Cerebellar cortex (tissue), 1 donor: ENCODE measurements at regions not wholly inside any gene's neighbourhood (a gene's known extent, or its start where the extent isn't known, plus 50 kb on each side); places are given as distances from the start of the nearest gene placed in this dataset.

Source experiments
- DNase-seq: peaks from one replicate; pipeline ENCODE4 v3.0.0-alpha.2; 2015; ENCODE audit warnings: low spot score

- no peak for DNase-seq
These were observed 488.3 kb upstream of the GOLIM4 start for GRCh38 chr3:168583977-168584376.

GRCh38 chr3:168582503-168582902, 486.8 kb upstream of the GOLIM4 start:
- DNase-seq, result no peak

DNA sequence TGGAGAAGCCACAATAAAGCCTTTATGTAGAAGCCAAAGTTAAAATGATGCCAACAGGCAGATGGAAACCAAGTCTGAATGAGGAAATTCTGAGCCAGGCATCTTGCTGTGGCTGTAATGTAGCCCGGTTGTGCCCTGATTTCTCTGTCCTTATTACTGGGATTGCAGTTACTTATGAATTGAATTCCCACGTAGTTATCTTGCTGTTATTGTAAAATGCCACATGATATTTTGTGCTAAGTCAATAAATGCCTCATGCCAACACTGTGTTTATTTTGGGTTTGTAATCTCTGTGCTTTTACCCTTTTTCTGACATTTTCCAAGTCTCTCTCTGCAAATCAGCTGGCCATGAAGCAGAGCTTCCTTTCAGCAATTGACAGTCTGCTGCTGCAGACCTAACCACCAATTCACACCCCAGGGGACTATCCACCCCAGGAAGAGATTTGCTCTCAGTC, 486.1 kb upstream of the GOLIM4 start:
- peak; percentile 65 for DNase-seq

DNA sequence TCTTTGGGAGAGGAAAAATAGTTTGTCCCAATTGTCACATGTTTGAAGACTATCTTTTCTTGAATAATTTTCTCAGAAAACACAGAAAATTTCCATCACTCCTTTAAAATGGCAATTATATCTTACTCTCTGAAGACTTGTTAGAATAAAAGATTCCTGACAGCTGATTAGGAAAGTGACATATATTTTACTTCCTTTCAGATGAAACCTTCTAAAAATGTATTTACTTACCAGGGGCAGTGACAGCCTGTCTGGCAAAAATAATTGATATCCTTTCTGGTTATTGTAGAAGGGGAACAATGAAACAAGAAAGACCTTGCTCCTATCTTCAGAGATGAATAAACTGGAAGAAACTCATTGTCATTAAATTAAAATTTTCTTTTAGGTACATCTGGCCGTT, 483.3 kb upstream of the GOLIM4 start:
- no peak for DNase-seq

DNA sequence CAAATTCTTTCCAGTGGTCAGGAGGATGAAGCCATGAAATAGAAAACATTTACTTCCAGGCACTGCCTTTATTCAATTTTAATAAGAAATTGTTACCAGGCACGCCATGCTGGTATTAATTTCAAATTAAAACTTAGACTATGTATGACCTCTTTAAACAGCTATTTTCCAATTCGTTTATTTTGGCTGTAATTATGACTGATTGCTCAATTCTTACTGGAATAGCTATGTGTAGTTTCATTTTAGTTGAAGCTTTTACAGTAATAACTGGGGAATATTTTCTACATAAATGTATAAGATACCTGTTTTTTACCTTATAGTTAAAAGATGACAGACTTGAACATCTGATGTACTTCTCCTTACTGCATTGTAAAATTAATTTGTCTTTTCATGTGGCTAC, 480.0 kb upstream of the GOLIM4 start:
- no peak for DNase-seq

- DNase-seq, result no peak
These were observed 478.9 kb upstream of the GOLIM4 start for GRCh38 chr3:168574455-168575158.

DNA sequence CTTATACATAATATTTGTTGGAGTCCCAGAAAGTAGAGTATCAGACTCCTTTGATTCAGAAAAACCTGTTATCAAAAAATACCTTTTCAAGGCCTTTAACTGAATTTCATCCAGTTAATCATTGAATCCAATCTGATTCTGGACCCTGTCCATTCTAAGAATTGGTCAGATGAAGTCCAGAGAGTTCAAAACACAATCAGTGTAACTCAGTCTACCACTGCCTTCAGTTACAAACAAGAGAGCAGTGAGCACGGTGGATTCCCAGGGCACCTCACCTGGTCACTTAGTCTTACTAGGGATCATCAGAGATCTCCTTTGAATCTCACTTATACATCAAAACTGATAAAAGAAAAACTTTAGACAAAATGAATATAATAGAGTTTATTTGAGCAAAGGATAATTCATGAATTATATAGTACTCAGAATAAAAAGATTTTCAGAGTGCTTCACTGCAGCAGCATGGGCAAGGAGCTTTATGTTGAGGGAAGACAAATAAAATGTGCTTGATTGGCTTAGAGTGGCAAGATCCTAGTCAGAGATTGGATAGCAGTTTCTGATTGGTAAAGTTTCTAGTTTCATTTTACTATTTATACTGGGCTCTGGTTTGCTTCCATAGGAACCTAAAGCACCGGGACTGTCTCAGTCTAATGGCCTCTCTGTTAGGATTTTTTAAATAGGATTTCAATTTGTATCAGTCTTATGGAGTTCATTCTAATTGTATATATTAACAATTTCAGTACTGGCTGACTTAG, 474.9 kb upstream of the GOLIM4 start:
- no peak for DNase-seq

GRCh38 chr3:168558728-168559411, 463.1 kb upstream of the GOLIM4 start:
- no peak for DNase-seq

DNA sequence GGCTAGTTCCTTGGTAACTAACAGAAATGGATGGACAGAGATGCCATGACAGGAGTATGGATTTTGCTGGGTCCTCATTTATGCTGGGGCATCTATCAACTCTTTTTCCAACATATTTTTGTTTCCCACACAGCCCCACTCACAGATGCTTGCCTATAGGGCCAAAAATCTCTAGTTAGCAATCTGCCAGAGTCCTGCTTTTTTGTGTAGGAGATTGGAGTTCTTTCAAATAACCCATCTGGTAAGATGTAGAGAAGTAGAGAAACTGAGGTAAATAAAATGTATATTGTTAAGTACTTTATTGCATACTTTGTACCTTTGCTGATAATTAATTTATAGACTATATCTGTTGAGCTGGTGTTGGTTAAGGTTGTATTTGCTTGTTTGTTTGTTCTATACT, 456.5 kb upstream of the GOLIM4 start:
- DNase-seq, result no peak

DNA sequence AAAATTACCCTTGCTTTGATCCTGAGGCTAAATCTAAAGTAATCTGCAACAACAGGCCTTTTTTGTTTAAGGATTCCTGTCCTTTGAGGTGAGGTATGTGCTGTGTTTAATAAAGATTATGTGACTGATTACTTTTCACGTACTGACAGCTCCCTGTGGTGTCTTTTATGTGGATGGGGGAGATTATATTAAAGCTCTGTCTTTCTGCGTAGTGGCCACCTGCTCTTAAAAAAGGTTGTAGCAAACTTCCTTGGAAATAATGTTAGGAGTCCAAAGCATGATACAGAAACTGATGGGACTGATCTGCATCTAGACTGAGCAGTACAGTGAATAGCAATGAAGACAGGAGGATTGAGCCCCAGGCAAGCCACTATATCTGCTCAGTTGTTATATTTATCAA, 453.0 kb upstream of the GOLIM4 start:
- DNase-seq, result no peak

GRCh38 chr3:168546707-168547106, 451.0 kb upstream of the GOLIM4 start:
- DNase-seq, result no peak

- DNase-seq, result no peak
These were observed 449.9 kb upstream of the GOLIM4 start for GRCh38 chr3:168545591-168545990.

DNA sequence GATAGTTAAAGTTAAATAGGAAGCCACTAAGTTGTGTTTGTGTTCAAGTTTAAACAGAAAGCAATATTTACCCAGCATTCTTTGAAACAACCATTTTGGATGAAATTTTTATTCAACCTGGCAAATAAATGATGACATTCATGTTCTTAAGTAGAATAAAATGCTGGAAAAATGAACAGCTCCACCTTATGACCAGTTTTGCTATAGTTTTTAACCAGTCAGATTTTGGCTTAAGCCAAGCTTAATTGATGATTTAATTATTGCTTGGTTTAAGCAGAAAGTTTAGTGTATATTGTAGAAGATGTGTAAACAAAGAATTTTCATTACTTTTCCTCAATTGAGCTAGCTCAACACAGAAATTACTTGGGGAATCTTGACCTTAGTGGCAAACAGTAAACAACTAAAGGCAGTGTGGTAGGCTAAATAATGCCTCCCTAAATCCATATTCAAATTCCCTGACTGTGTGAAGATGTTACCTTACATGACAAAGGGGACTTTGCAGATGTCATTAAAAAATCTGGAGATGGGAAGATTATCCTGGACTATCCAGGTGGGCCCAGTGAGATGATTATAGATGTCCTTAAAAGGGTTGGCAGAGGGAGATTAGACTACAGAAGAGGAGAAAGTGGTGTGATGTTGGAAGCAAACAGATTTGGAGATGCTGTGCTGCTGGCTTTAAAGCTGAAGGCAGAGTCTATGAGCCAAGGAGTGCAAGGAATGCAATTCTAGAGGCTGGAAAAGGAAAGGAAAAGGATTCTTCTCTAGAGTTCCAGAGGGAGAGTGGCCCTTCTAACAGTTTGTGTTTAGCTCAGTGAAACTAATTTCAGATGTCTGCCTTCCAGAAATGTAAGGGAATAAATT, 448.6 kb upstream of the GOLIM4 start:
- DNase-seq, result no peak

DNA sequence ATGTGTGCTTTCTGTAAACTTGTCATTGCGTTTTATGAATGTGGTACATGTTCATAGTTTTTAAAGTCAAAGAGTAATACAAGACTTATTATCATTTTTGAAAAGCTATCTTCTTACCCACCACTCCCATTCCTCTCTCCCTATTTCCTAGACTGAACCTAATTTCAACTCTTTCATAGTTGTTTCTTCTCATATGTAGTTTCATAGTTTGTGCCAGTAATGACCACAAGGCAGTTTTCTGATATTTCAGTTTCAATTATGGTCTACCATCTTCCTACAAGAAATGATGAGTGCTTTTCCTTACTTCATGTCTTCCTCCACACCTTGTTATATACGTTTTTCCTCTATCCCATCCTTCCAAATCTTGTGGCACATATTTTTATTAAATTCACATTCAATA, 445.0 kb upstream of the GOLIM4 start:
- no peak for DNase-seq

DNA sequence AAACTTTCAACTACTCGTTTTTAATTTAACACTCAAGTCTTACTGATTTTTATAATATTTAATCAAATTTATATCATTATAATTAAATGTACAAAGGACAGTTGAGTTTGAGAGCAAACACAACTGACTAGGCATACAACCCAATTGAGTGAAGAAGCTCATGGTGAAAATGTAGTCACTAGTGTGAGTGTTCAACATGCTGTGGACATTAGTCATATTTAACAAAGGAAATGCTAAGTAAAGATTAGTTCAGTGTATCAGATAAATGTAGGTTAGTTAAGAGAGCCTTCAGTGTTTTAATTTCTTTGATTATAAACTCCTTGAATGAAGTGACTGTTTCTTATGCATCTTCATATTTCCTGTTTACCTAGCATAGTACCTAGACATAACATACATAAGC, 444.2 kb upstream of the GOLIM4 start:
- DNase-seq, result no peak

DNA sequence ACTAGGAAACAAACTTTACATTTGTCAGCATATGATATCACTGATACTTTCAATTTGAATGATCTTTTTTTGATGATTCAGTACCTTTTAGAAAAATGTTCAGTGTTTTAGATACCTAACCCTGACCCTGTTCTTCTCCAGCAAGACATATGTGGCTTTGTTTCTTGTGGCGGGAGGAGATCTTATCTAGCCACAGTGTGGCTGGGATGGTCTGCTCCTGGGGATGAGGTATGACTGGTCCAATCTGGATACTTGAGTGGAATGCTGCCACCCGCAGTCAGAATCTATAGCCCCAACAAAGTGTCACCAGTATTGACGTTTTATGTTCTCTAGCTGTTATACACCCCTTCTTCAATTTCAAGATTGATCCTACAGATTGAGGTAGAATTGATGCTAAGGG, 439.0 kb upstream of the GOLIM4 start:
- no peak for DNase-seq

GRCh38 chr3:168533600-168533999, 437.9 kb upstream of the GOLIM4 start:
- DNase-seq, result no peak

- DNase-seq, result no peak
These were observed 436.4 kb upstream of the GOLIM4 start for GRCh38 chr3:168532135-168532534.

GRCh38 chr3:168531116-168531515, 435.4 kb upstream of the GOLIM4 start:
- no peak for DNase-seq

DNA sequence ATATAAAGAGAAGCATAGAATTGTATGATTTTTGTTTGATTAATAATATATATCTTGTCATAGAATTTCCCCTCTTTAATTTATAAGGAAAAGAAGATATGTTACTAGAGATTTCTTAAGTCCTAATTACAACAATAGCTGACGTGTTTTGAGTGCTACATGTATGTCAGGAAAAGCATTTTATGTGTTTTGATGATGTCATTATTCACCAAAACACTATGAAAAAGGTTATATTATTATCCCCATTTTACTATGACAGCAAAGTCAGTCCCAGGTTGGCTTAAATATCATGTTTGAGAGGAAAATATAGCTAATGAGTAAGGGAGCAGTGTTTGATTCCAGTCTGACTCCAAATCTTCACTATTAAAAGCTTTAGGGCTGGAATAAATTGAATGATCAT, 428.4 kb upstream of the GOLIM4 start:
- no peak for DNase-seq

- DNase-seq, result no peak
These were observed 421.7 kb upstream of the GOLIM4 start for GRCh38 chr3:168517249-168518071.
